ENCODE measurements at regions not wholly inside any gene's neighbourhood (a gene's known extent, or its start where the extent isn't known, plus 50 kb on each side); places are given as distances from the start of the nearest gene placed in this dataset.
"Not testable (repeated sequence)": the region's sequence is repeated elsewhere in the genome, so short reads cannot be mapped to it uniquely, and the experiment has no call there.

GRCh38 chr1:120614931-120615639, 108.7 kb upstream of the NBPF26 start:
- not testable (repeated sequence) for DNase-seq (ENCODE audit: low spot score)

- not testable (repeated sequence) for DNase-seq (ENCODE audit: low spot score)
Observed at GRCh38 chr1:120617493-120617892, 106.3 kb upstream of the NBPF26 start.

DNA sequence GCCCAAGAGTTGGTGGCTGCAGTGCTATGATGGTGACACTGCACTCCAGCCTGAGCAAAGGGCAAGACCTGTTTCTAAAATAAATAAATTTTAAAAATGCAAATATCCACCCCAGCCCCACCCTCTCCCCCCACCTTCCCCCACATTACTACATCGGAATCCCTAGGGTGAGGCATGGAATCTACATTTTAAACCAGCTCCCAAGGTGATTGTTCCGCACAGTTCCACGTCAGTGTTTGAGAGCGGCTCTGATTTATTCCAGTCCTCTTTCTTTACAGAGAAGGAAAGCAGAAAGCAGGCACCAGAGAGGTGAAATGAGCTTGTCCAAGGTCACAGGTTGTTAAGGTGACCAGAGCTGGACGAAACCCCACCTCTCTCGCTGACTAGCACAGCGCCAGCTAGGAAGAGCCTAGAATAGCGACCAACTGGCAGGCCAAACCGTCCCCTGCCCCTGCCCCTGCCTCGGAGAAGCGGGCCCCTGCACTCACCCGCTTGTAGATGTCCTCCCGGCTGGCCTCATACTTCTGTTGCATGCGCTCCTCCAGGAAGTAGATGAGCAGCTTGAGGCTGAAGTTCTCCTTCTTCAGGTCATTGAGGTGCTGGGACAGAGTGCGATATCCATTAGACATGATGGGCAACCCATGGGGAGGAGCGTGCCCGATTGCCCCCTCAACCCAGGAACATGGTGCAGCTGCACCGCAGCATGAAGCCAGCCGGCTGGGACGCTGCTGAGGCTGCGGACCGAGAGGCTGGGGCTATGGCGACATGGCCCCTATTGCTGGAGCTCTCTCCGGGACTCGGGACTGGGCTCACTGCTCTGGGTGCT, 103.7 kb upstream of the NBPF26 start:
- DNase-seq (ENCODE audit: low spot score): not testable (repeated sequence)

DNA sequence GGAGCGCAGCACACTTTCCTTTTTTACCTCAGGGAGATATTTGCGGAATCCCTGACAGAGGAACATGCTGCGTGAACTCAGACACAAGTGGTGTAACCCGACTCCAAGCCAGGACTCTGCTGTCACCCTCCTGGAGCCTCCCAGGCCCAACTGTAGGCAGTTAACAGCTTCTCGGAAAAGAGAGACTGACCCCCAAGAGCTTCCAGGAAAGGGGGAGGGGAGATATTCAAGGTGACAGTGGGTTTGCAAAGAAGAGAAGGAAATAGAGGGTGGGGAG, 103.1 kb upstream of the NBPF26 start:
- not testable (repeated sequence) for DNase-seq (ENCODE audit: low spot score)

GRCh38 chr1:120621278-120621677, 102.5 kb upstream of the NBPF26 start:
- DNase-seq (ENCODE audit: low spot score): not testable (repeated sequence)

GRCh38 chr1:120623539-120623938, 100.2 kb upstream of the NBPF26 start:
- DNase-seq (ENCODE audit: low spot score): not testable (repeated sequence)

GRCh38 chr1:120624565-120625064, 99.1 kb upstream of the NBPF26 start:
- DNase-seq (ENCODE audit: low spot score): not testable (repeated sequence)

GRCh38 chr1:120629832-120630455, 93.8 kb upstream of the NBPF26 start:
- DNase-seq (ENCODE audit: low spot score): not testable (repeated sequence)

DNA sequence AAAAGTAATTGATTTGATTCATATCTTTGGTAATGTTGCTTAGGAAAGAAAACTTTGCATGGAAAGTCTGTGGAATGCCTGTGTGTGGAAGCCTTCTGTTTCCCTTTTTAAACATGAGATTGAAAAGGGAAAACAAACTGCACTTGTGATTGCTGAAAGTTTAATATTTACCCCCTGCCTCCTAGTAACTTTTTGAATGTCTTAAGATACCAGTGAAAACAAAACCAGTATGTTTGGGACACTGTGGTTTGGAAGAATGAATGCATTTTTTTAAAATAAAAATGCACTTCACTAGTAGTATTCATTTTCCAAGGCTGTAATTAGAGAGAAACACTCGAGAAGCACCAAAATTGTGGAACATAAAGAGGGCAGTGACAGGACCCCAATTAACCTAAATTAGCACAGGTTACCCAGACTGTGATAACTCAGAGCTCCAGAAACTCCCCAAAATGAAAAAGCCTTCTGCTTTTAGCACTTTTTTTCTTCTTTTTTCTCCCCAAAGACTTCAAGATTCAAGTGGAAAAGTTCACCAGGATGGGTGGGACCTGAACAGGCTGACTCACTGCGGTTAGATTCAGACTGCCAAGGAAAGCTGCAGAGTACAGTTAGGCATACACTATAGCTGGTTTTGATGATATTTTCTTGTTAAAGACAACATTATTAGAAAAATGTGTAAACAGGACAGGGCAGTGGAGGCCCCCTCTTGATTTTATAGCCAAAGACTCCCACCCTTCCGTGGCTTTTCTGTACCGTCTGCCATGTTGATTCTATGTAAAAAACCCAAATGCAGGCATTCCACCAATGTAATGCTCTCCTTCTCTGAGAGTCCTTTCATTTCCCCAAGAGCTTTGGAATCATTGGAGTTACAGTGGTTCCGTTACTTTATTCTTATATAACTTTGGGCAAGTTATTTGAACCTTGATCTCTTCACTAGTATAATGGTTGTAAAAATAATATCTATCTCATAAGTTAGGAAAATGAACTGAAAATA, 88.6 kb upstream of the NBPF26 start:
- DNase-seq (ENCODE audit: low spot score): not testable (repeated sequence)

DNA sequence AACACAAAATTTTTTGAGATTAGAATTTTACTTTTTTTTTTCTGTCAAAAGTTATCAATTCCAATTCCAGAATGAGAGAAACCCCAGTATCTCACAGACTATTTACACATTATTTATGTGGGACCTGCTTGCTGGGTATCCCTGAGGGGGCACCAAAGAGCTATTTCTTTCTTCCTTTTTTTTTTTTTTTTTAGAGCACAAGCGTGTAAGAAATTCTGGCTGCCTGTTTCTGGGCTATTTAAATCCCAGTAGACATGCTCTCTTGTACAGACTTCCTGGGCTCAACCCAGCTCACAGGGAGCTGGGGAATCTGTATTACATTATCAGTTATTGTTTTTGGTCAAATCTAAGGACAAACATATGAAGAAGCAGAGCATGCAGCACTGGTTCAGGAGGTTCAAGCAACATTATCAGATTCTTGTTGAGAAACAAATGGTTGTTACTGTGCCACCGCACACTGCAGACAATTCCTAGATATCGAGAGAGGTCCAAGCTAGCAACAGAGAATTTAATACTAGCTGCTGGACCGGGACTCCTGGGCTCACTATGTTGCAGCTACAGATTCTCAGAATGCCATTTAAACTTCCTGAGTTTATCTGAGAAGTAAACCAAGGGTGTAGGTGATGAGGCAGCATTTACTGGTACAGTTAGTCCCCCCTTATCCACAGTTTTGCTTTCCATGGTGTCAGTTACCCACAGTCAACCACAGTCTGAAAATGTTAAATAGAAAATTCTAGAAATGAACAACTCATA, 83.3 kb upstream of the NBPF26 start:
- DNase-seq (ENCODE audit: low spot score): not testable (repeated sequence)

DNA sequence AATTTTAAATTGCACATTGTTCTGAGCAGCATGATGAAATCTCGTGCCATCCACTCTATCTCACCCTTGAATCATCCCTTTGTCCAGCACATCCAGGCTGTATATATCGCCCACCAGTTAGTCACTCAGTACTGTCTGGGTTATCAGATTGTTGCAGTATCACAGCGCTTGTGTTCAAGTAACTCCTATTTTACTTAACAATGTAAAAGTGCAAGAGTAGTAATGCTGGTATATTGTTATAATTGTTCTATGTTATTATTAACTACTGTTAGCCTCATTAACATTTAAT, 82.8 kb upstream of the NBPF26 start:
- DNase-seq (ENCODE audit: low spot score): not testable (repeated sequence)

GRCh38 chr1:120647182-120647581, 76.6 kb upstream of the NBPF26 start:
- not testable (repeated sequence) for DNase-seq (ENCODE audit: low spot score)

- DNase-seq (ENCODE audit: low spot score): not testable (repeated sequence)
Observed at GRCh38 chr1:120648915-120649623, 74.7 kb upstream of the NBPF26 start.

- DNase-seq (ENCODE audit: low spot score): not testable (repeated sequence)
Observed at GRCh38 chr1:120649730-120650129, 74.0 kb upstream of the NBPF26 start.

DNA sequence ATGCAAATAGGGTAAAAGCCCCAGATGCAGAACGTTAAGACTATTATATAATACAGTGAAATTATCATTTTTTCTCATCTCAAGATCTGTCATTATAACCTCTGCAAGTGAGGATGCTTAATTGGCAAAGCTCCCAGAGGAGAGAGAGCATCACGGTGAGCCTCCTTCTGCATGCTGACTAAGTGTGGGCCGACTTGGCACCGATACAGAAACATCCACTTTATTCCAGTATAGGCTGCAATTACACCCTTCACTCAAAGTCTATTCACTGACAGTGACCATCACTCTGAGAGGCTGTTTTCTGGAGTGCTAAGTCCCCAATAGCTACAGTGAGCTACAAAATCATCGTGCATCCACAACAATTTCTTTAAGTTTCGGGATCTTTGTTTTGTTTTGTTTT, 69.6 kb upstream of the NBPF26 start:
- DNase-seq (ENCODE audit: low spot score): not testable (repeated sequence)

DNA sequence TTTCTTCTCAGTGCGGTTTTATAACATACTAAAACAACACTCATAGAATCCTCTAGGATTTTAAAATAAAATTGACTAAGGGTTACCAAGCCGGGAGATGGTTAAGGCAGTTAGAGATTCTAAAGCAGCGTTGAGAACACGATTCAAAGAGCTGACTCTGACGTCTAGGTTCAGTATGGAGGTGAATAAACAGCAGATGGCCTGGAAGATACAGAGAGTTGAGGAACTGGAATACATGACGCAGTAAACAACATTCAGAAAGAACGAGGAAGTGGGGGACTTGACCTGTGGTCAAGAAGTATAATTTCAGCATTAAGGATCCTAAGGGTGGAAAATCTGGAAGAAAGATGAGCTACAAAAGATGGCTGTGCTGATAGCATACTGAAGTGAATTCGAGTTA, 68.4 kb upstream of the NBPF26 start:
- DNase-seq (ENCODE audit: low spot score): not testable (repeated sequence)

- not testable (repeated sequence) for DNase-seq (ENCODE audit: low spot score)
Observed at GRCh38 chr1:120656116-120656515, 67.6 kb upstream of the NBPF26 start.

DNA sequence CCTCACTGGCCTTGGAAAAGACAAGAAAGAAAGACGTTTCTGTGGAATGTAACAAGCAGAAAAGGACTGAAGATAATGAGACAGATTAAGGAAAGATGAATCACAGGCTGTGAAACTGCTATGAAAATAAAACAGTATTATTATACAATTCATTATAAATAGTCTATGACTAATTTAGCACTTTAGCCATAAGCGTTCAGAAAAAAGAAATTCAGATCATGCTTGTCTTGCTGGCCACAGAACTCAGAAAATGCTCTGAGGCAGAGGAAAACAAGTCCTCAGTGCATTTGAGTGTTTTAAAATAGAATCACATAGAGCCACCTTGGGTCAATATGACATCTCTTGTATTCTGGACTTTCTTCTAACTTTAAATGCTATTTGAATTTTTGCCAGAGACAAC, 65.9 kb upstream of the NBPF26 start:
- DNase-seq (ENCODE audit: low spot score): not testable (repeated sequence)

- not testable (repeated sequence) for DNase-seq (ENCODE audit: low spot score)
Observed at GRCh38 chr1:120658622-120659021, 65.1 kb upstream of the NBPF26 start.

- DNase-seq (ENCODE audit: low spot score): not testable (repeated sequence)
Observed at GRCh38 chr1:120659133-120659532, 64.6 kb upstream of the NBPF26 start.
